C4-2B (cell line): ENCODE measurements at regions not wholly inside any gene's neighbourhood (a gene's known extent, or its start where the extent isn't known, plus 50 kb on each side); places are given as distances from the start of the nearest gene placed in this dataset.

ENCODE experiments used
- CTCF ChIP-seq: fragments of 450-650 bp; conservative IDR thresholded peaks from 2 replicates; pipeline ENCODE4 v1.5.1; 2017; ENCODE audit warnings: mild to moderate bottlenecking
- ZFX ChIP-seq: fragments of 450-650 bp; IDR thresholded peaks from 2 replicates; pipeline ENCODE4 v1.6.1; 2017

- no peak for TF ChIP-seq CTCF
- TF ChIP-seq ZFX = no peak
Observed at GRCh38 chr11:135069063-135069462, 657.0 kb upstream of the B3GAT1 start.
